ENCODE measurements at regions not wholly inside any gene's neighbourhood (a gene's known extent, or its start where the extent isn't known, plus 50 kb on each side); places are given as distances from the start of the nearest gene placed in this dataset.
A peak's percentile ranks its signal among the peaks of the same experiment; 100 is the strongest.

DNA sequence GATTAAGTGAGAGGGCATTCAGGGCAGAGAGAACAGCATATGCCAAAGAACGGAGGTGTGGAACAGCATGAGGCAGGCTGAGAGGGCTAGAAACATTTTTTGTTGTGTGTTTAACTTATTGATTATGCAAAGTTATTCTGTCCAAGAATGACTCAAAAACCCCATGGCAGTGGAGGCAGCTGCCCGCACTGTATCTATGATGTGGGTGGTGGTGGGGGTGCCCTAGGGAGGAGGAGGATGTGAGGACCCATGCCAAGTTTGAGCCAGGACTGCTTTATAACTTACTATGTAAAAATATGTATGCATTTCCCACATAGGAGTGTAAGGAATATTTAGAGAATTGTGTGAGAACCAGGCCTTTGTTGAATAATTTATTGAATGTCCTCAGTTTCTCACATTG is 85.4 kb upstream of the GNAZ start:
- TF ChIP-seq, protein P1, sequence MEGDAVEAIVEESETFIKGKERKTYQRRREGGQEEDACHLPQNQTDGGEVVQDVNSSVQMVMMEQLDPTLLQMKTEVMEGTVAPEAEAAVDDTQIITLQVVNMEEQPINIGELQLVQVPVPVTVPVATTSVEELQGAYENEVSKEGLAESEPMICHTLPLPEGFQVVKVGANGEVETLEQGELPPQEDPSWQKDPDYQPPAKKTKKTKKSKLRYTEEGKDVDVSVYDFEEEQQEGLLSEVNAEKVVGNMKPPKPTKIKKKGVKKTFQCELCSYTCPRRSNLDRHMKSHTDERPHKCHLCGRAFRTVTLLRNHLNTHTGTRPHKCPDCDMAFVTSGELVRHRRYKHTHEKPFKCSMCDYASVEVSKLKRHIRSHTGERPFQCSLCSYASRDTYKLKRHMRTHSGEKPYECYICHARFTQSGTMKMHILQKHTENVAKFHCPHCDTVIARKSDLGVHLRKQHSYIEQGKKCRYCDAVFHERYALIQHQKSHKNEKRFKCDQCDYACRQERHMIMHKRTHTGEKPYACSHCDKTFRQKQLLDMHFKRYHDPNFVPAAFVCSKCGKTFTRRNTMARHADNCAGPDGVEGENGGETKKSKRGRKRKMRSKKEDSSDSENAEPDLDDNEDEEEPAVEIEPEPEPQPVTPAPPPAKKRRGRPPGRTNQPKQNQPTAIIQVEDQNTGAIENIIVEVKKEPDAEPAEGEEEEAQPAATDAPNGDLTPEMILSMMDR (conservative IDR thresholded peaks at IDR 0.05): no peak
- TF ChIP-seq ZFX (IDR thresholded peaks at IDR 0.05): no peak
- H3K27ac ChIP-seq: no peak overlapping the region

- no peak overlapping the region for H3K27ac ChIP-seq
- TF ChIP-seq, protein P1 (conservative IDR thresholded peaks at IDR 0.05): no peak
- TF ChIP-seq ZFX (IDR thresholded peaks at IDR 0.05): no peak
Observed at GRCh38 chr22:22986008-22986407, 84.3 kb upstream of the GNAZ start.

- TF ChIP-seq, protein P1 (conservative IDR thresholded peaks at IDR 0.05): no peak
- no peak for TF ChIP-seq ZFX (IDR thresholded peaks at IDR 0.05)
Observed at GRCh38 chr22:22986640-22987039, 83.7 kb upstream of the GNAZ start.

DNA sequence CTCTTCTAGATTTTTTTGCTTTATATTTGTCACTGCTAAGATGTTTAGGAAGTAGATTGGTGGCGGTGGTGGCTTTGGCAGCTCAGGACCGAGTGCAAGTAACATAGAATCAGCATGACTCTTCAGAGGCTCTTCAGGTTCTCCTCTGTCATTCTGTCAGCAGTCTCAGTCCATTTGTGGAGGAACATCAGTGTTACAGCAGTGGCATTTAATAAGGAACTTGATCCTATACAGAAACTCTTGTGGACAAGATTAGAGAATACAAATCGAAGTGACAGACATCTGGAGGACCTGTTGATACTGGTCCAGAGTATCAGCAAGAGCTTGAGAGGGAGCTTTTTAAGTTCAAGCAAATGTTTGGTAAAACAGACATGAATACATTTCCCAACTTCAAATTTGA is 82.2 kb upstream of the GNAZ start:
- TF ChIP-seq, protein P1 (conservative IDR thresholded peaks at IDR 0.05): no peak
- TF ChIP-seq ZFX (IDR thresholded peaks at IDR 0.05): no peak
- H3K27ac ChIP-seq: no peak overlapping the region

More at GRCh38 chr22:22986640-22987039, 83.7 kb upstream of the GNAZ start:
- H3K27ac ChIP-seq: no peak overlapping the region

DNA sequence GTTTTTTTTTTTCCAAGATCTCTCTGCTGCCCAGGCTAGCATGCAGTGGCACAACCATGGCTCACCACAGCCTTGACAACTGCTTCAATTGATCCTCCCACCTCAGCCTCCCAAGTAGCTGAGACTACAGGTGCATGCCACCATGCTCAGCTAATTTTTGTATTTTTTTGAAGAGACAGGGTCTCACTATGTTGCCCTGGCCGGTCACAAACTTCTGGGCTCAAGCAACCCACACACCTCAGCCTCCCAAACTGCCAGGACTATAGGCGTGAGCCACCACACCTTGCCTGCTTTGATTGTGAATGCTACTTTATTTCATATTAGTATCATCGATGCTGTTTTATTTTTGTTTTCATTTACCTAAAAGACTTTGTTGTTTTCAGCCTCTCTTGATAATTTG is 81.5 kb upstream of the GNAZ start:
- no peak for TF ChIP-seq ZFX (IDR thresholded peaks at IDR 0.05)
- TF ChIP-seq, protein P1 (conservative IDR thresholded peaks at IDR 0.05): no peak
- H3K27ac ChIP-seq: peak overlapping the region; percentile 36; the same call in 1 of the 2 replicates

DNA sequence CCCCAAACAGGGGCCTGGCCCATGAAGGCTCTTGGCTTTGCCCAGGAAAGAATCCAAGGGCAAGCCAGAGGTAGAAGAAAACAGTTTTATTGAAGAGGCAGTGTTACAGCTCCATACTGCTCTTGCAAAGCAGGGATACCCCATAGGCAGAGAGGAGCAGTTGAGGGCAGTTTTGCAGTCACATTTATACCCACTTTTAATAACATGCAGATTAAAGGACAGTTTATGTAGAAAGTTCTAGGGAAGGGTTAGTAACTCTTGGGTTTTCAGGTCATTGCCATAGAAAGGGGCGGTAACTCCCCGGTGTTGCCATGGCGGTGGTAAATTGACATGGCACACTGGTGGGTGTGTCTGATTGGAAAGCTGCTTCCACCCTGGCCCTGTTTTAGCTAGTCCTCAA is 80.5 kb upstream of the GNAZ start:
- TF ChIP-seq, protein P1 (conservative IDR thresholded peaks at IDR 0.05): no peak
- TF ChIP-seq ZFX (IDR thresholded peaks at IDR 0.05): no peak
- peak overlapping the region; percentile 64 for H3K27ac ChIP-seq

DNA sequence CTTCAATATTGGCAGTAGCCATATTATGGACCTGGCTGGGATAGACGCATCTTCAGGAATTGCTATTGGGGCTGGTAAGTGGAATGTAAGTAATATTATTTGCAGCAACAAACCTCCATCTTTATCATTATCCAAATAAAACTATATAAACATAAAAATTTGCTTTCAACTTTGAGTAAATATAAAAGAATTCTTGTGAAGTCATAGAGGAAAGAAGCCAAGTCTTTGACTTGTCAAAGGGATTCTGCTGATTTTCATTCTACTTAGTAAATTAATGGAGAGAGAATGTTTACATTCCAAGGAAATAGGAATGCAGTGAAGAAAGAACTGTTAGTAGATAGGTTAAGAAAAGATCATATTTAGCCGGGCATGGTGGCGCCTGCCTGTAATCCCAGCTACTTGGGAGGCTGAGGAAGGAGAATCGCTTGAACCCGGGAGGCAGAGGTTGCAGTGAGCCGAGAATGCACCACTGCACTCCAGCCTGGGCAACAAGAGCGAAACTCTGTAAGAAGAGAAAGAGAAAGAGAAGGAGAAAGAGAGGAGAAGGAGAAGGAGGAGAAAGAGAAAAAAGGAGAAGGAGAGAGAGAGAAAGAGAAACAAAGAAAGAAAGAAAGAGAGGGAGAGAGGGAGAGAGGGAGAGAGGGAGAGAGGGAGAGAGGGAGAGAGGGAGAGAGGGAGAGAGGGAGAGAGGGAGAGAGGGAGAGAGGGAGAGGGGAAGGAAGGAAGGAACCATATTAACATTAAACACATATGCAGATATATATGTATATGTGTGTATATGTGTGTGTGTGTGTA is 79.4 kb upstream of the GNAZ start:
- H3K27ac ChIP-seq: peak overlapping the region; percentile 32; the same call in 1 of the 2 replicates

DNA sequence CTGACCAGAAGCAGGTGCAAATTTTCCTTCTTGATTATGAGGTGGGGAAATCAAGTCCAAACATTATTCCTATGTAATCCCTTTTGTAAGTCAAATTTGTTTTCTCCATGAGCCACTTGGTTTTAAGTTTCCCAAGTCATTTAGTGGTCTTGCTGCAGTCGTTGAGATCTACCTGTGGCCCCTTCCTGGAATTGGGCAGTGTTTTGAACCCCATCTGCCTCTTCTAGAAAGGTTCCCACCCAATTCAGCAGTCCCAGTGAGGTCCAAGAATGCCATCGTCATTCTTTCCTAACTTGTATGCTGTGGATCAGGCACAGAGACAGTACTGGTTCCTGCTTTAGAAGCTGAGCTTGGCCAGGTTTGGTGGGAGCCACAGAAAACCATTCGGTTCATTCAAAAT is 77.8 kb upstream of the GNAZ start:
- 0 out of 2 replicates have a peak overlapping the region, but pooled peaks have one; percentile 4 for H3K27ac ChIP-seq
- TF ChIP-seq ZFX (IDR thresholded peaks at IDR 0.05): no peak
- TF ChIP-seq, protein P1 (conservative IDR thresholded peaks at IDR 0.05): no peak

All from C4-2B (cell line).